Ovary (tissue), 3 donors: ENCODE measurements at regions not wholly inside any gene's neighbourhood (a gene's known extent, or its start where the extent isn't known, plus 50 kb on each side); places are given as distances from the start of the nearest gene placed in this dataset.

Source experiments
- POLR2A ChIP-seq: fragments of 450-650 bp; IDR thresholded peaks from one replicate; pipeline ENCODE4 v1.6.1; 2017; ENCODE audit warnings: antibody characterized with exemption, mild to moderate bottlenecking, moderate library complexity
- TF ChIP-seq, protein P1 (sequence below), 3 donors: fragments of 450-650 bp in 2 of 3; fragments of 200-600 bp in 1 of 3; IDR thresholded peaks; one replicate each; pipeline versions ENCODE4 v1.5.1 to v1.8.0; 2016 to 2022; ENCODE audit warnings: antibody characterized with exemption in 3 of 3, mild to moderate bottlenecking in 1 of 3
- donor health status: DM: no; HTN: no; CAD: no.

- TF ChIP-seq, protein P1, sequence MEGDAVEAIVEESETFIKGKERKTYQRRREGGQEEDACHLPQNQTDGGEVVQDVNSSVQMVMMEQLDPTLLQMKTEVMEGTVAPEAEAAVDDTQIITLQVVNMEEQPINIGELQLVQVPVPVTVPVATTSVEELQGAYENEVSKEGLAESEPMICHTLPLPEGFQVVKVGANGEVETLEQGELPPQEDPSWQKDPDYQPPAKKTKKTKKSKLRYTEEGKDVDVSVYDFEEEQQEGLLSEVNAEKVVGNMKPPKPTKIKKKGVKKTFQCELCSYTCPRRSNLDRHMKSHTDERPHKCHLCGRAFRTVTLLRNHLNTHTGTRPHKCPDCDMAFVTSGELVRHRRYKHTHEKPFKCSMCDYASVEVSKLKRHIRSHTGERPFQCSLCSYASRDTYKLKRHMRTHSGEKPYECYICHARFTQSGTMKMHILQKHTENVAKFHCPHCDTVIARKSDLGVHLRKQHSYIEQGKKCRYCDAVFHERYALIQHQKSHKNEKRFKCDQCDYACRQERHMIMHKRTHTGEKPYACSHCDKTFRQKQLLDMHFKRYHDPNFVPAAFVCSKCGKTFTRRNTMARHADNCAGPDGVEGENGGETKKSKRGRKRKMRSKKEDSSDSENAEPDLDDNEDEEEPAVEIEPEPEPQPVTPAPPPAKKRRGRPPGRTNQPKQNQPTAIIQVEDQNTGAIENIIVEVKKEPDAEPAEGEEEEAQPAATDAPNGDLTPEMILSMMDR (IDR thresholded peaks at IDR 0.05), result no peak
- TF ChIP-seq POLR2A, result no peak
Measured at GRCh38 chr9:135414293-135414692, 65.3 kb upstream of the PPP1R26 start.
